OCI-LY3 (cell line): ENCODE measurements at regions not wholly inside any gene's neighbourhood (a gene's known extent, or its start where the extent isn't known, plus 50 kb on each side); places are given as distances from the start of the nearest gene placed in this dataset.

Source experiments
- EZH2phosphoT487 ChIP-seq: fragments of 200-600 bp; shearing (Covaris generic); IDR thresholded peaks from 2 replicates; pipeline ENCODE4 v1.6.1; 2018; ENCODE audit warnings: antibody characterized with exemption, mixed run types, low read depth
- TF ChIP-seq, protein P1 (sequence below): fragments of 200-600, 300-600 bp; sonication (generic); IDR thresholded peaks from 2 replicates; pipeline ENCODE4 v1.5.1; 2014; ENCODE audit warnings: antibody characterized with exemption, low read length, low read depth

- TF ChIP-seq, protein P1, sequence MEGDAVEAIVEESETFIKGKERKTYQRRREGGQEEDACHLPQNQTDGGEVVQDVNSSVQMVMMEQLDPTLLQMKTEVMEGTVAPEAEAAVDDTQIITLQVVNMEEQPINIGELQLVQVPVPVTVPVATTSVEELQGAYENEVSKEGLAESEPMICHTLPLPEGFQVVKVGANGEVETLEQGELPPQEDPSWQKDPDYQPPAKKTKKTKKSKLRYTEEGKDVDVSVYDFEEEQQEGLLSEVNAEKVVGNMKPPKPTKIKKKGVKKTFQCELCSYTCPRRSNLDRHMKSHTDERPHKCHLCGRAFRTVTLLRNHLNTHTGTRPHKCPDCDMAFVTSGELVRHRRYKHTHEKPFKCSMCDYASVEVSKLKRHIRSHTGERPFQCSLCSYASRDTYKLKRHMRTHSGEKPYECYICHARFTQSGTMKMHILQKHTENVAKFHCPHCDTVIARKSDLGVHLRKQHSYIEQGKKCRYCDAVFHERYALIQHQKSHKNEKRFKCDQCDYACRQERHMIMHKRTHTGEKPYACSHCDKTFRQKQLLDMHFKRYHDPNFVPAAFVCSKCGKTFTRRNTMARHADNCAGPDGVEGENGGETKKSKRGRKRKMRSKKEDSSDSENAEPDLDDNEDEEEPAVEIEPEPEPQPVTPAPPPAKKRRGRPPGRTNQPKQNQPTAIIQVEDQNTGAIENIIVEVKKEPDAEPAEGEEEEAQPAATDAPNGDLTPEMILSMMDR, result no peak
- TF ChIP-seq EZH2phosphoT487, result no peak
Observed at GRCh38 chr4:114273238-114273637, 293.8 kb upstream of the ARSJ start.
